Retinal pigment epithelial cell (primary cell): ENCODE measurements at regions not wholly inside any gene's neighbourhood (a gene's known extent, or its start where the extent isn't known, plus 50 kb on each side); places are given as distances from the start of the nearest gene placed in this dataset.

Source experiments
- DNase-seq: peaks from one replicate; pipeline ENCODE4 v3.0.0-alpha.2; 2010; ENCODE audit warnings: low read depth
- H3K4me3 ChIP-seq: 2 replicates; pipeline ENCODE4 v1.5.1; 2011; ENCODE audit warnings: mild to moderate bottlenecking, low read length, control low read depth, moderate library complexity
- CTCF ChIP-seq: conservative IDR thresholded peaks from 2 replicates; pipeline ENCODE4 v1.5.1; 2011; ENCODE audit warnings: low read depth, low read length, control low read depth, inconsistent platforms

- no peak for DNase-seq
- no peak for TF ChIP-seq CTCF
- H3K4me3 ChIP-seq, result no peak overlapping the region
Observed at GRCh38 chr9:672851-673250, 168.6 kb upstream of the DMRT1 start.

- no peak for TF ChIP-seq CTCF
- no peak for DNase-seq
- H3K4me3 ChIP-seq, result no peak overlapping the region
Observed at GRCh38 chr9:673264-673965, 168.1 kb upstream of the DMRT1 start.

GRCh38 chr9:673966-674526, 167.5 kb upstream of the DMRT1 start:
- no peak for DNase-seq
- no peak overlapping the region for H3K4me3 ChIP-seq

GRCh38 chr9:675697-676370, 165.7 kb upstream of the DMRT1 start:
- TF ChIP-seq CTCF, result no peak
- no peak overlapping the region for H3K4me3 ChIP-seq
- DNase-seq, result no peak

More at GRCh38 chr9:673966-674526, 167.5 kb upstream of the DMRT1 start:
- no peak for TF ChIP-seq CTCF

- DNase-seq, result no peak
- H3K4me3 ChIP-seq, result no peak overlapping the region
- no peak for TF ChIP-seq CTCF
Observed at GRCh38 chr9:676780-677438, 164.6 kb upstream of the DMRT1 start.

GRCh38 chr9:677461-678097, 163.9 kb upstream of the DMRT1 start:
- DNase-seq, result no peak
- no peak overlapping the region for H3K4me3 ChIP-seq
- TF ChIP-seq CTCF, result no peak
